AG04450 (cell line): ENCODE measurements at regions not wholly inside any gene's neighbourhood (a gene's known extent, or its start where the extent isn't known, plus 50 kb on each side); places are given as distances from the start of the nearest gene placed in this dataset.

Source experiments
- CTCF ChIA-PET: fragments of 300-600, 350-600 bp; formaldehyde crosslinking; extraction: SDS; loops from one replicate; lab custom pipeline; 2022; ENCODE audit warnings: antibody characterized with exemption, inconsistent platforms; lab: Charles Lee
- POLR2A ChIA-PET: fragments of 350-600 bp; formaldehyde crosslinking; extraction: SDS; loops from one replicate; lab custom pipeline; 2021; ENCODE audit warnings: antibody characterized with exemption, inconsistent platforms; lab: Yijun Ruan, JAX
- DNase-seq: peaks from one replicate; pipeline ENCODE4 v3.0.0-alpha.2; 2011; ENCODE audit warnings: low read depth, low spot score
- H3K27ac ChIP-seq: one replicate; pipeline ENCODE4 v1.5.1; 2012; ENCODE audit warnings: low read depth, low read length, control low read depth
- H3K27me3 ChIP-seq: one replicate; pipeline ENCODE4 v1.6.0; 2012; ENCODE audit warnings: low read length; ENCODE audit not compliant: control insufficient read depth, insufficient read depth
- H3K4me3 ChIP-seq: 2 replicates; pipeline ENCODE4 v1.5.1; 2011; ENCODE audit warnings: mild to moderate bottlenecking, low read depth, low read length, control low read depth
- H3K9me3 ChIP-seq: 2 replicates; pipeline ENCODE4 v1.5.1; 2012; ENCODE audit warnings: low read length; ENCODE audit not compliant: control insufficient read depth, insufficient read depth
- CTCF ChIP-seq: IDR thresholded peaks from 2 replicates; pipeline ENCODE4 v1.5.1; 2011; ENCODE audit warnings: low read depth, low read length, control low read depth, inconsistent platforms

GRCh38 chr6:125678601-125679000 lies 70.8 kb upstream of the HEY2 start:
- ChIA-PET POLR2A (no interaction called here), CTCF (interaction anchor here (0.7 kb wide), 2 partner anchors 19 to 37 kb away, joined by 3 to 4 read pairs; no protein-coding TSS in a partner anchor)
- Histone ChIP-seq H3K4me3 (no peak overlapping the region), H3K9me3 (no peaks in the 10 kb centered on the region), H3K27me3 (no peaks in the 10 kb centered on the region), H3K27ac (no peak overlapping the region)
- TF ChIP-seq CTCF: no peak
- no peak for DNase-seq

DNA sequence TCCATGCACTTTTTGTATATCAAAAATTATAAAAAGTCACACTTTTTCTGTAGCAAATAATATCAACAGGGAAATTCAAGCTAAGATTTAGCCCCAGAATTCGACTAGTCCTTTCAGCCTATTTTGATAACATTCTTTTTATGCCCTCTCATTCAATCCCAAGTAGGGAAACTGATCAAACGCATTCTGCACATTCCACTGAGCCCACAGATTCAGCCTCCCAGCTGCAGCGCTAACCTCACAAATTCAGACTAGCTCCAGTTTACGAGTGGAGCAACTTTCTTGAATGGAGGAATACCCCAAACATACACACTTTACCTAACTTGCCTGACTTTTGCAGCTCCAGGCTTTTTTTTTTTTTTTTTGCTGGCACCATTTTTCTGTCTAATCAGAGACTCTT lies 70.3 kb upstream of the HEY2 start:
- ChIA-PET CTCF (interaction anchor here (0.7 kb wide), 2 partner anchors 18 to 37 kb away, joined by 3 to 4 read pairs; no protein-coding TSS in a partner anchor), POLR2A (no interaction called here)
- Histone ChIP-seq H3K4me3 (no peak overlapping the region), H3K9me3 (no peaks in the 10 kb centered on the region), H3K27ac (no peak overlapping the region), H3K27me3 (no peaks in the 10 kb centered on the region)
- DNase-seq: no peak
- no peak for TF ChIP-seq CTCF

DNA sequence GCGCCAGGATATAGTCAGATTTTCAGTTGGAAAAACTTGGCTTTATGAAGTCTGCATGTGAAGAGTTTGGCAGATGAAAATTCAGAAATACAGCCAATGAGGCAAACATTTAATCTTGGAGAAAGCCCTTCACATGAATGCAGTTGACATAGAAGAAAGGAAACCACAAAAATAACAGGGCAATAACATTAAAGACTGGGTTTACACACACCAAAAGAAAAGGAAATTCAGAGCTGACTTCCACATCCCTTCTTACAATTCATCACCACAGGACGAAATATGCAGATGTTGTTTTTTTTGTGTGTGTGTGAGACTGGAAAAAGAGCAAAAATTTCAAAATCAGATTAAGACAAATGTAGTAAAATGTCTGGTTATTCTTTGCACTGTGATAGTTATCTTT lies 69.8 kb upstream of the HEY2 start:
- CTCF ChIA-PET: no interaction called here
- H3K27me3 ChIP-seq: no peaks in the 10 kb centered on the region
- no peak for DNase-seq
- POLR2A ChIA-PET: no interaction called here
- no peaks in the 10 kb centered on the region for H3K9me3 ChIP-seq
- TF ChIP-seq CTCF: no peak
- no peak overlapping the region for H3K4me3 ChIP-seq
- no peak overlapping the region for H3K27ac ChIP-seq

- ChIA-PET CTCF (no interaction called here), POLR2A (no interaction called here)
- TF ChIP-seq CTCF: no peak
- no peak for DNase-seq
- no peaks in the 10 kb centered on the region for H3K9me3 ChIP-seq
- no peak overlapping the region for H3K27ac ChIP-seq
- no peak overlapping the region for H3K4me3 ChIP-seq
- no peaks in the 10 kb centered on the region for H3K27me3 ChIP-seq
These were observed 66.5 kb upstream of the HEY2 start for GRCh38 chr6:125682939-125683338.

DNA sequence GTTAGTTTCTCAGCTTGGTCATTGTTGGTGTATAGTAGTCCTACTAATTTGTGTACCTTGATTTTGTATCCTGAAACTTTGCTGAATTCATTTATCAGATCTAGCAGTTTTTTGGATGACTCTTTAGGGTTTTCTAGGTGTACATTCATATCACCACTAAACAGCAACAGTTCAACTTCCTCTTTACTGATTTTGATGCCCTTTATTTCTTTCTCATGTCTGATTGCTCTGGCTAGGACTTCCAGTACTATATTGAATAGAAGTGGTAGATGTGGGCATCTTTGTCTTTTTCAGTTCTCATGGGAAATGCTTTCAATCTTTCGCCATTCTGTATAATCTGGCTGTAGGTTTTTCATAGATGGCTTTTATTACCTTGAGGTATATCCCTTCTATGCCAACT lies 61.3 kb upstream of the HEY2 start:
- no peak for DNase-seq
- Histone ChIP-seq H3K27me3 (no peaks in the 10 kb centered on the region), H3K9me3 (no peaks in the 10 kb centered on the region), H3K27ac (no peak overlapping the region), H3K4me3 (no peak overlapping the region)
- POLR2A ChIA-PET: no interaction called here
- CTCF ChIA-PET: no interaction called here
- TF ChIP-seq CTCF: no peak
